ENCODE measurements at regions not wholly inside any gene's neighbourhood (a gene's known extent, or its start where the extent isn't known, plus 50 kb on each side); places are given as distances from the start of the nearest gene placed in this dataset.

GRCh38 chr18:33923980-33924379, 300.7 kb downstream of the NOL4 start:
- no peak for TF ChIP-seq CTCF (IDR thresholded peaks at IDR 0.05; ENCODE audit: low read length)
- no peak for TF ChIP-seq EZH2 (IDR thresholded peaks at IDR 0.05; ENCODE audit: borderline replicate concordance, low read length)
- H3K4me1 ChIP-seq (ENCODE audit: insufficient read depth, low read length, severe bottlenecking) = peaks cover 61% of the 10 kb centered on the region
- H2AFZ ChIP-seq (ENCODE audit: low read length) = no peak overlapping the region
- H3K27me3 ChIP-seq (ENCODE audit: insufficient read depth, low read length) = no peaks in the 10 kb centered on the region
- H3K9me3 ChIP-seq (ENCODE audit: low read length) = no peaks in the 10 kb centered on the region
- H3K4me3 ChIP-seq (ENCODE audit: low read depth, low read length, poor library complexity, severe bottlenecking) = no peak overlapping the region
- no peaks in the 10 kb centered on the region for H3K9me2 ChIP-seq (ENCODE audit: low read depth, low read length)
- peak overlapping the region; percentile 83 for H3K27ac ChIP-seq (ENCODE audit: low read depth, low read length, poor library complexity, severe bottlenecking)
- H3K79me2 ChIP-seq (ENCODE audit: insufficient read depth, low read length) = no peaks in the 10 kb centered on the region
- no peaks in the 10 kb centered on the region for H3K36me3 ChIP-seq (ENCODE audit: insufficient read depth, low read length)
- H3F3A ChIP-seq (ENCODE audit: insufficient read depth, low read length) = no peaks in the 10 kb centered on the region
- no peak overlapping the region; the same call in 1 of the 2 replicates for H3K9ac ChIP-seq (ENCODE audit: low read length)
- peak overlapping the region; percentile 29; the same call in 1 of the 2 replicates for H3K4me2 ChIP-seq (ENCODE audit: low read length)
- H4K20me1 ChIP-seq (ENCODE audit: insufficient read depth, low read length) = no peaks in the 10 kb centered on the region

GRCh38 chr18:33918571-33918970, 306.1 kb downstream of the NOL4 start:
- no peak overlapping the region for H2AFZ ChIP-seq (ENCODE audit: low read length)
- TF ChIP-seq EZH2 (IDR thresholded peaks at IDR 0.05; ENCODE audit: borderline replicate concordance, low read length) (no peak), CTCF (IDR thresholded peaks at IDR 0.05; ENCODE audit: low read length) (no peak)
- H3K9me3 ChIP-seq (ENCODE audit: low read length) = no peaks in the 10 kb centered on the region
- H3K4me3 ChIP-seq (ENCODE audit: low read depth, low read length, poor library complexity, severe bottlenecking) = no peak overlapping the region
- peaks cover 58% of the 10 kb centered on the region for H3K4me1 ChIP-seq (ENCODE audit: insufficient read depth, low read length, severe bottlenecking)
- no peaks in the 10 kb centered on the region for H3K9me2 ChIP-seq (ENCODE audit: low read depth, low read length)
- H4K20me1 ChIP-seq (ENCODE audit: insufficient read depth, low read length) = no peaks in the 10 kb centered on the region
- H3F3A ChIP-seq (ENCODE audit: insufficient read depth, low read length) = no peaks in the 10 kb centered on the region
- H3K79me2 ChIP-seq (ENCODE audit: insufficient read depth, low read length) = no peaks in the 10 kb centered on the region
- H3K4me2 ChIP-seq (ENCODE audit: low read length) = peak overlapping the region; percentile 43
- H3K36me3 ChIP-seq (ENCODE audit: insufficient read depth, low read length) = no peaks in the 10 kb centered on the region
- H3K27me3 ChIP-seq (ENCODE audit: insufficient read depth, low read length) = no peaks in the 10 kb centered on the region
- H3K27ac ChIP-seq (ENCODE audit: low read depth, low read length, poor library complexity, severe bottlenecking) = peak overlapping the region; percentile 81
- no peak overlapping the region for H3K9ac ChIP-seq (ENCODE audit: low read length)

GRCh38 chr18:33916200-33916599, 308.5 kb downstream of the NOL4 start:
- H3K4me1 ChIP-seq (ENCODE audit: insufficient read depth, low read length, severe bottlenecking) = peaks cover 44% of the 10 kb centered on the region
- no peak; the same call in 1 of the 2 replicates for TF ChIP-seq CTCF (IDR thresholded peaks at IDR 0.05; ENCODE audit: low read length)
- no peaks in the 10 kb centered on the region for H3K27me3 ChIP-seq (ENCODE audit: insufficient read depth, low read length)
- H2AFZ ChIP-seq (ENCODE audit: low read length) = no peak overlapping the region
- no peaks in the 10 kb centered on the region for H4K20me1 ChIP-seq (ENCODE audit: insufficient read depth, low read length)
- H3K79me2 ChIP-seq (ENCODE audit: insufficient read depth, low read length) = no peaks in the 10 kb centered on the region
- H3K9me3 ChIP-seq (ENCODE audit: low read length) = no peaks in the 10 kb centered on the region
- no peaks in the 10 kb centered on the region for H3K36me3 ChIP-seq (ENCODE audit: insufficient read depth, low read length)
- H3K27ac ChIP-seq (ENCODE audit: low read depth, low read length, poor library complexity, severe bottlenecking) = no peak overlapping the region
- no peak overlapping the region for H3K9ac ChIP-seq (ENCODE audit: low read length)
- H3K4me3 ChIP-seq (ENCODE audit: low read depth, low read length, poor library complexity, severe bottlenecking) = no peak overlapping the region
- H3K9me2 ChIP-seq (ENCODE audit: low read depth, low read length) = no peaks in the 10 kb centered on the region
- H3K4me2 ChIP-seq (ENCODE audit: low read length) = no peak overlapping the region
- H3F3A ChIP-seq (ENCODE audit: insufficient read depth, low read length) = no peaks in the 10 kb centered on the region

All from OCI-LY1 (cell line).